Mesenchymal stem cell (in vitro differentiated cells and primary cell): ENCODE measurements at regions not wholly inside any gene's neighbourhood (a gene's known extent, or its start where the extent isn't known, plus 50 kb on each side); places are given as distances from the start of the nearest gene placed in this dataset.
A peak's percentile ranks its signal among the peaks of the same experiment; 100 is the strongest.

Experiments
- DNase-seq: peaks from one replicate; pipeline ENCODE4 v3.0.0-alpha.2; 2013
- H2AFZ ChIP-seq: one replicate; pipeline ENCODE4 v1.6.1; 2013; ENCODE audit warnings: low read depth, mild to moderate bottlenecking, control low read depth, inconsistent platforms, low read length, moderate library complexity
- H2AK5ac ChIP-seq: 2 replicates; pipeline ENCODE4 v1.6.1; 2013; ENCODE audit warnings: low read length, moderate library complexity, mild to moderate bottlenecking, inconsistent platforms; ENCODE audit not compliant: severe bottlenecking
- H2BK120ac ChIP-seq: one replicate; pipeline ENCODE4 v1.6.1; 2013; ENCODE audit warnings: low read depth, mild to moderate bottlenecking, inconsistent platforms, low read length, moderate library complexity
- H2BK12ac ChIP-seq, 2 experiments: one replicate each; pipeline ENCODE4 v1.6.1; 2013; ENCODE audit warnings: inconsistent platforms in 2 of 2, low read length in 2 of 2, mild to moderate bottlenecking in 2 of 2, moderate library complexity in 2 of 2, control low read depth in 1 of 2
- H2BK15ac ChIP-seq: one replicate; pipeline ENCODE4 v1.6.1; 2013; ENCODE audit warnings: mild to moderate bottlenecking, low read depth, inconsistent platforms; ENCODE audit not compliant: poor library complexity, severe bottlenecking
- H2BK5ac ChIP-seq: 2 replicates; pipeline ENCODE4 v1.6.1; 2013; ENCODE audit warnings: low read depth, mild to moderate bottlenecking, low read length, control low read depth, inconsistent platforms; ENCODE audit not compliant: poor library complexity, severe bottlenecking
- H3K14ac ChIP-seq, 2 experiments: one replicate each; pipeline ENCODE4 v1.6.1; 2013; ENCODE audit warnings: inconsistent platforms in 2 of 2, low read length in 2 of 2, control low read depth in 1 of 2, mild to moderate bottlenecking in 1 of 2, moderate library complexity in 1 of 2
- H3K18ac ChIP-seq, 2 experiments: one replicate each; pipeline ENCODE4 v1.6.1; 2013; ENCODE audit warnings: inconsistent platforms in 2 of 2, low read length in 2 of 2, control low read depth in 1 of 2, low read depth in 1 of 2, mild to moderate bottlenecking in 1 of 2
- H3K23ac ChIP-seq, 2 experiments: one replicate each; pipeline ENCODE4 v1.6.1; 2013; ENCODE audit warnings: inconsistent platforms in 2 of 2, low read length in 2 of 2, mild to moderate bottlenecking in 2 of 2, moderate library complexity in 2 of 2, control low read depth in 1 of 2
- H3K27ac ChIP-seq: 2 replicates; pipeline ENCODE4 v1.5.1; 2013; ENCODE audit warnings: mild to moderate bottlenecking, moderate library complexity, low read length, control low read depth, inconsistent platforms; ENCODE audit not compliant: poor library complexity, severe bottlenecking
- H3K27me3 ChIP-seq, 2 experiments: 2 replicates each; pipeline versions ENCODE4 v1.6.1 to v1.7.0; 2013; ENCODE audit warnings: low read length in 2 of 2, mild to moderate bottlenecking in 2 of 2, moderate library complexity in 2 of 2, control low read depth in 1 of 2, inconsistent platforms in 1 of 2; ENCODE audit not compliant: control insufficient read depth in 1 of 2, insufficient read depth in 1 of 2
- H3K36me3 ChIP-seq, 2 experiments: 2 replicates each; pipeline versions ENCODE4 v1.6.1 to v1.7.0; 2013; ENCODE audit warnings: low read length in 2 of 2, control low read depth in 1 of 2, inconsistent platforms in 1 of 2, low read depth in 1 of 2, mild to moderate bottlenecking in 1 of 2; ENCODE audit not compliant: insufficient read depth in 2 of 2, control insufficient read depth in 1 of 2
- H3K4ac ChIP-seq, 2 experiments: one replicate each; pipeline ENCODE4 v1.6.1; 2013; ENCODE audit warnings: inconsistent platforms in 2 of 2, low read length in 2 of 2, mild to moderate bottlenecking in 2 of 2, moderate library complexity in 2 of 2, control low read depth in 1 of 2, low read depth in 1 of 2
- H3K4me1 ChIP-seq: 2 replicates; pipeline ENCODE4 v1.6.1; 2013; ENCODE audit warnings: low read depth, low read length, control low read depth; ENCODE audit not compliant: control insufficient read depth, insufficient read depth
- H3K4me2 ChIP-seq: 2 replicates; pipeline ENCODE4 v1.6.1; 2013; ENCODE audit warnings: low read length, mild to moderate bottlenecking, inconsistent platforms; ENCODE audit not compliant: poor library complexity, severe bottlenecking
- H3K4me3 ChIP-seq, 2 experiments: 2 replicates each; pipeline versions ENCODE4 v1.5.1 to v1.7.0; 2013; ENCODE audit warnings: low read length in 2 of 2, mild to moderate bottlenecking in 2 of 2, control low read depth in 1 of 2, low read depth in 1 of 2; ENCODE audit not compliant: insufficient read depth in 1 of 2
- H3K79me1 ChIP-seq: replicated peaks from 2 replicates; pipeline ENCODE4 v1.6.1; 2013; ENCODE audit warnings: mild to moderate bottlenecking, control low read depth, low read length, inconsistent platforms; ENCODE audit not compliant: poor library complexity, severe bottlenecking
- H3K9ac ChIP-seq: 2 replicates; pipeline ENCODE4 v1.7.0; 2013; ENCODE audit warnings: mild to moderate bottlenecking, low read length, moderate library complexity
- H3K9me3 ChIP-seq: 2 replicates; pipeline ENCODE4 v1.7.0; 2013; ENCODE audit warnings: mild to moderate bottlenecking, low read length; ENCODE audit not compliant: control insufficient read depth
- H4K8ac ChIP-seq: one replicate; pipeline ENCODE4 v1.6.1; 2013; ENCODE audit warnings: inconsistent platforms, mild to moderate bottlenecking, low read length, moderate library complexity
- H4K91ac ChIP-seq: one replicate; pipeline ENCODE4 v1.6.1; 2013; ENCODE audit warnings: mild to moderate bottlenecking, low read length, inconsistent platforms
- WGBS: methylation state at CpG from one replicate; pipeline ENCODE4 v1.1.7; 2013; ENCODE audit warnings: mixed read lengths; 5-methylcytosine and 5-hydroxymethylcytosine counted together

- H3K9ac ChIP-seq = no peak overlapping the region
- H2BK120ac ChIP-seq = no peak overlapping the region
- no peak overlapping the region for H2AK5ac ChIP-seq
- no peaks in the 10 kb centered on the region for H3K27me3 ChIP-seq
- H3K14ac ChIP-seq = no peak overlapping the region
- H2BK12ac ChIP-seq = no peak overlapping the region
- no peaks in the 10 kb centered on the region for H3K4me1 ChIP-seq
- H3K79me1 ChIP-seq = no peaks in the 10 kb centered on the region
- DNase-seq = no peak
- no peak overlapping the region for H3K18ac ChIP-seq
- WGBS = 90% methylated on average over 3 of the region's 3 CpGs
- H3K4me3 ChIP-seq = no peak overlapping the region
- no peak overlapping the region for H3K4ac ChIP-seq
- H3K36me3 ChIP-seq = no peaks in the 10 kb centered on the region
- H2AFZ ChIP-seq = no peak overlapping the region
- H3K4me2 ChIP-seq = no peak overlapping the region
- H4K8ac ChIP-seq = no peak overlapping the region
- no peak overlapping the region for H3K23ac ChIP-seq
- no peak overlapping the region for H4K91ac ChIP-seq
- peaks cover 22% of the 10 kb centered on the region for H3K9me3 ChIP-seq
- no peak overlapping the region for H2BK5ac ChIP-seq
- no peak overlapping the region for H2BK15ac ChIP-seq
- H3K27ac ChIP-seq = no peak overlapping the region
Measured at GRCh38 chr11:11192541-11192940, 160.5 kb downstream of the CSNK2A3 start.

- no peak overlapping the region for H3K18ac ChIP-seq
- no peak overlapping the region for H2BK15ac ChIP-seq
- peak overlapping the region in 1 of 2 experiments; percentile 5 for H3K4me3 ChIP-seq
- no peak overlapping the region for H3K9ac ChIP-seq
- no peak overlapping the region for H2AK5ac ChIP-seq
- no peaks in the 10 kb centered on the region for H3K27me3 ChIP-seq
- no peak overlapping the region for H4K8ac ChIP-seq
- no peak overlapping the region for H3K4me2 ChIP-seq
- H2AFZ ChIP-seq = no peak overlapping the region
- 45% methylated on average over 3 of the region's 3 CpGs for WGBS
- DNase-seq = no peak
- H3K23ac ChIP-seq = no peak overlapping the region
- no peaks in the 10 kb centered on the region for H3K79me1 ChIP-seq
- no peak overlapping the region for H4K91ac ChIP-seq
- H2BK5ac ChIP-seq = no peak overlapping the region
- no peak overlapping the region for H3K14ac ChIP-seq
- peaks cover 22% of the 10 kb centered on the region for H3K9me3 ChIP-seq
- H3K4me1 ChIP-seq = no peaks in the 10 kb centered on the region
- no peak overlapping the region for H3K27ac ChIP-seq
- no peak overlapping the region for H2BK12ac ChIP-seq
- no peak overlapping the region for H2BK120ac ChIP-seq
- H3K36me3 ChIP-seq = no peaks in the 10 kb centered on the region
- H3K4ac ChIP-seq = no peak overlapping the region
Measured at GRCh38 chr11:11189506-11189905, 163.5 kb downstream of the CSNK2A3 start.

GRCh38 chr11:11186249-11186648 lies 166.8 kb downstream of the CSNK2A3 start:
- DNase-seq = no peak
- WGBS = 96% methylated on average over 3 of the region's 5 CpGs
- no peak overlapping the region for H3K27ac ChIP-seq

GRCh38 chr11:11182261-11182660 lies 170.8 kb downstream of the CSNK2A3 start:
- no peak overlapping the region for H2AK5ac ChIP-seq
- H2BK120ac ChIP-seq = no peak overlapping the region
- H3K4me3 ChIP-seq = no peak overlapping the region
- no peak overlapping the region for H2BK15ac ChIP-seq
- no peak overlapping the region for H3K14ac ChIP-seq
- H3K27me3 ChIP-seq = peaks cover 0 to 11% of the 10 kb centered on the region in 2 experiments
- H4K91ac ChIP-seq = no peak overlapping the region
- no peak overlapping the region for H2AFZ ChIP-seq
- H3K9me3 ChIP-seq = no peaks in the 10 kb centered on the region
- no peak overlapping the region for H3K9ac ChIP-seq
- no peak overlapping the region for H2BK12ac ChIP-seq
- H3K18ac ChIP-seq = no peak overlapping the region
- 93% methylated on average over 14 of the region's 14 CpGs for whole genome bisulfite sequencing
- H3K36me3 ChIP-seq = no peaks in the 10 kb centered on the region
- no peak overlapping the region for H3K4ac ChIP-seq
- no peak overlapping the region for H3K4me2 ChIP-seq
- H3K27ac ChIP-seq = no peak overlapping the region
- no peak overlapping the region for H2BK5ac ChIP-seq
- no peak overlapping the region for H3K23ac ChIP-seq
- no peak for DNase-seq
- no peaks in the 10 kb centered on the region for H3K79me1 ChIP-seq
- H4K8ac ChIP-seq = no peak overlapping the region
- peaks cover 3% of the 10 kb centered on the region for H3K4me1 ChIP-seq

More at GRCh38 chr11:11186249-11186648, 166.8 kb downstream of the CSNK2A3 start:
- Histone ChIP-seq H2AK5ac (no peak overlapping the region), H3K4ac (no peak overlapping the region), H2BK120ac (no peak overlapping the region), H3K9ac (no peak overlapping the region), H2AFZ (no peak overlapping the region), H3K4me2 (no peak overlapping the region), H3K18ac (no peak overlapping the region), H2BK5ac (no peak overlapping the region), H2BK12ac (no peak overlapping the region), H2BK15ac (no peak overlapping the region), H3K27me3 (peaks cover 0 to 9% of the 10 kb centered on the region in 2 experiments), H3K4me1 (no peaks in the 10 kb centered on the region), H4K91ac (no peak overlapping the region), H3K9me3 (peaks cover 9% of the 10 kb centered on the region), H3K79me1 (no peaks in the 10 kb centered on the region), H3K36me3 (no peaks in the 10 kb centered on the region), H4K8ac (no peak overlapping the region), H3K14ac (no peak overlapping the region), H3K4me3 (no peak overlapping the region), H3K23ac (no peak overlapping the region)
